Right lobe of liver (tissue), 6 donors: ENCODE measurements at regions not wholly inside any gene's neighbourhood (a gene's known extent, or its start where the extent isn't known, plus 50 kb on each side); places are given as distances from the start of the nearest gene placed in this dataset.

Experiments
- ATAC-seq, 4 donors: fragments of 200-7000 bp; cut with Tn5 transposase; one replicate each; pipeline ENCODE4 v1.9.1; 2020; ENCODE audit warnings: mild to moderate bottlenecking in 4 of 4, moderate library complexity in 4 of 4
- DNase-seq, 3 donors: peaks; one replicate each; pipeline ENCODE4 v3.0.0-alpha.2; 2020
- H3K27ac ChIP-seq, 3 donors: fragments of 200-600 bp; one replicate each; pipeline ENCODE4 v1.8.0; 2022
- H3K27me3 ChIP-seq, 2 donors: fragments of 200-600 bp; one replicate each; pipeline ENCODE4 v1.8.0; 2022
- H3K36me3 ChIP-seq, 4 donors: fragments of 200-600 bp; sonication (generic) in 1 of 4; one replicate each; pipeline versions ENCODE4 v1.5.1 to v1.8.0; 2017 to 2022; ENCODE audit warnings: control low read depth in 1 of 4
- H3K4me1 ChIP-seq, 4 donors: fragments of 200-600 bp; sonication (generic) in 1 of 4; one replicate each; pipeline versions ENCODE4 v1.5.1 to v1.8.0; 2017 to 2022; ENCODE audit warnings: control low read depth in 1 of 4
- H3K4me3 ChIP-seq, 3 donors: fragments of 200-600 bp; one replicate each; pipeline ENCODE4 v1.8.0; 2022
- H3K9me3 ChIP-seq, 4 donors: fragments of 200-600 bp; sonication (generic) in 1 of 4; one replicate each; pipeline versions ENCODE4 v1.5.1 to v1.8.0; 2017 to 2022; ENCODE audit warnings: control low read depth in 1 of 4
- POLR2A ChIP-seq: fragments of 450-650 bp; IDR thresholded peaks from one replicate; pipeline ENCODE4 v1.6.1; 2017; ENCODE audit warnings: antibody characterized with exemption, mild to moderate bottlenecking
- WGBS: methylation state at CpG from one replicate; pipeline ENCODE4 v1.1.6; 2018; ENCODE audit warnings: low coverage, low lambda C conversion rate; ENCODE audit not compliant: insufficient coverage; ENCODE audit errors: missing lambda C conversion rate; 5-methylcytosine and 5-hydroxymethylcytosine counted together
- intact Hi-C, 2 donors: fragments of 100-400 bp; cut with DNase I; formaldehyde crosslinking; loops; one replicate each; pipeline versions ENCODE4 v1.11.2 to v1.14.1; 2022
- TF ChIP-seq, protein P1 (sequence below), 4 donors: fragments of 200-600 bp in 3 of 4; fragments of 450-650 bp in 1 of 4; IDR thresholded peaks; one replicate each; pipeline versions ENCODE4 v1.5.1 to v1.8.0; 2016 to 2022; ENCODE audit warnings: antibody characterized with exemption in 4 of 4, mild to moderate bottlenecking in 2 of 4
- donor health status: DM: no; HTN: yes; CAD: no.
- donor health status: DM: no; HTN: no; CAD: no.
- donor health status: DM: no; HTN: no; CAD: no.
- donor health status: DM: no; HTN: yes; CAD: no.
- donor health status: DM: no; HTN: yes; CAD: no.

DNA sequence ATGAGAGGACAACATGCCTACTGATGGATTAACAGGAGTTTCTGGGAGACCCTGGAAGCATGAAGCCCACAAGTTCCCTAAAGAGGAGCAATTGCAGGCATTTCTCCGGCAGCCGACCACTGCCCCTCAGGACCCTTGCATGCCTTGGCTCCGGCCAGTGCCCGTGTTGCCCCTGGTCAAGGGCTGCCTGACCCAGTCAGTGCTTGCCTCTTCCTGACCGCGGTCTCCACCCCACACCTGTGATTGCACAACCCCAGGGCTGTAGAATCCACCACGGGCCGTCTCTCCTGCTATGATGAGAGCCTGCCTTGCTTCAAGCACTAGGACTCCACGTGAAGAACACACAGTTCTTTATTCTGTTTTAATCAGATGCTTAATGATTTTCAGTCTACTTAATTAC lies 127.5 kb downstream of the GLI2 start:
- 19% methylated on average over 3 of the region's 9 CpGs for WGBS

DNA sequence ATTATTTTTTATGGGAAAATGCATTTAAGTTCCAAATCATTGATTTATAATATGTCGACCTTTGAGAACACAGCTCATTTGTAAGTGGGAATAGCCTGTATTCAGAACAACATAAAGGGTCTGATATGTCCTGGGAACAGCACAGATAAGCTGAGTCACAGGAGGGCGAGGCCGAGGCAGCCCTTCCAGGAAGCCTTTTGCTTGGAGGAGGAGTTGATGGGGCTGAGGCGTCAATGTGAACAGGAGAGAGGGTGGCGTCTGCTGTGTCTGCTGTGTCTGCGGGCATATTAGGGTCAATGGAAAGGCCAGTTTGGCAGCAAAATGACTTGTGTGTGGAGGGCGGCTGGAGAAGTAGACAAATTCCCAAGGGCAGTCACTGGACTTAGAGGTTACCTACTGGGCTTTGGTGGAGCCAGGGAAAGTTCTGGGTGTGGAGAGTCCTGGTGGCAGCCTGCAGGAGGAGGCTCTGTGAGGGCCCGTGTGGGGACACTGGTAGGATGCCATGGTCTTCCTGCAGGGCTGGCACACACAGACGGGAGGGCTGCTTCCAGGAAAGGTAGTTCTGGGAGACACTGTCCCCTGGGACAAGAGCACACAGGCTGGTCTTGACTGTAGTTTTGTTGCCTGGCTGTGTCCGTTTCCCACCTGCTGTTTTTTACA lies 128.1 kb downstream of the GLI2 start:
- no peak for ATAC-seq
- intact Hi-C loops, result no loop called here

More for the DNA sequence above, 127.5 kb downstream of the GLI2 start:
- ATAC-seq (no peak), DNase-seq (peak in 1 of 3 donors; percentile 12)
- Histone ChIP-seq H3K9me3 (no peaks in the 10 kb centered on the region), H3K27ac (no peak overlapping the region), H3K4me3 (no peak overlapping the region), H3K36me3 (no peaks in the 10 kb centered on the region), H3K4me1 (peaks cover 0 to 6% (median 0%) of the 10 kb centered on the region in 4 donors), H3K27me3 (no peaks in the 10 kb centered on the region)
- intact Hi-C loops, result no loop called here
- no peak for TF ChIP-seq POLR2A
- TF ChIP-seq, protein P1, sequence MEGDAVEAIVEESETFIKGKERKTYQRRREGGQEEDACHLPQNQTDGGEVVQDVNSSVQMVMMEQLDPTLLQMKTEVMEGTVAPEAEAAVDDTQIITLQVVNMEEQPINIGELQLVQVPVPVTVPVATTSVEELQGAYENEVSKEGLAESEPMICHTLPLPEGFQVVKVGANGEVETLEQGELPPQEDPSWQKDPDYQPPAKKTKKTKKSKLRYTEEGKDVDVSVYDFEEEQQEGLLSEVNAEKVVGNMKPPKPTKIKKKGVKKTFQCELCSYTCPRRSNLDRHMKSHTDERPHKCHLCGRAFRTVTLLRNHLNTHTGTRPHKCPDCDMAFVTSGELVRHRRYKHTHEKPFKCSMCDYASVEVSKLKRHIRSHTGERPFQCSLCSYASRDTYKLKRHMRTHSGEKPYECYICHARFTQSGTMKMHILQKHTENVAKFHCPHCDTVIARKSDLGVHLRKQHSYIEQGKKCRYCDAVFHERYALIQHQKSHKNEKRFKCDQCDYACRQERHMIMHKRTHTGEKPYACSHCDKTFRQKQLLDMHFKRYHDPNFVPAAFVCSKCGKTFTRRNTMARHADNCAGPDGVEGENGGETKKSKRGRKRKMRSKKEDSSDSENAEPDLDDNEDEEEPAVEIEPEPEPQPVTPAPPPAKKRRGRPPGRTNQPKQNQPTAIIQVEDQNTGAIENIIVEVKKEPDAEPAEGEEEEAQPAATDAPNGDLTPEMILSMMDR (IDR thresholded peaks at IDR 0.05), result no peak

DNA sequence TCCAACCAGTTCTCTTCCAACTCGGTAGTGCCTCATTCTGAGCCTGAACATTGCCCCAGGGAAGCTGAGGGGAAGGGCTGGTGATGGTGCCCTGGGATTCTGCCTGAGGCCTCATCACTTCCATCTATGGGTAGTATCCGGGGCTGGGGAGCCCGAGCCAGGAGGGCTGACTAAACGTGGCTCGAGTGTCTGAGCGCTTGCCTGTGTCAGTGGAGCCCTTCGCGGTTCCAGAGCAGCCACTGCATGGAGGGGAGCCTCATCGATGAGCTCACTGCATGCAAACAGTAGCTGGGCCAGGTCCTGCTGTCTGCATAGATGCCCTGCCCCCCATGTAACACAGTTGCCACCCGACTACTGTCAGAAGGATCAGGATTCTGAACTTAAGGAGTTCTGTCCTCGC lies 129.3 kb downstream of the GLI2 start:
- H3K4me3 ChIP-seq, result no peak overlapping the region
- no peaks in the 10 kb centered on the region for H3K9me3 ChIP-seq
- H3K27ac ChIP-seq, result no peak overlapping the region
- intact Hi-C loops, result no loop called here
- ATAC-seq (no peak), DNase-seq (peak in 2 of 3 donors; percentile 5 to 33)
- H3K27me3 ChIP-seq, result no peaks in the 10 kb centered on the region
- no peaks in the 10 kb centered on the region for H3K36me3 ChIP-seq
- H3K4me1 ChIP-seq, result peaks cover 0 to 6% (median 0%) of the 10 kb centered on the region in 4 donors
- TF ChIP-seq, protein P1 (IDR thresholded peaks at IDR 0.05), result no peak
- TF ChIP-seq POLR2A, result no peak
- WGBS, result no CpG with 5 or more reads among the region's 11 CpGs

More for the DNA sequence above, 128.1 kb downstream of the GLI2 start:
- DNase-seq, result peak in 1 of 3 donors; percentile 11
- Histone ChIP-seq H3K36me3 (no peaks in the 10 kb centered on the region), H3K4me3 (no peak overlapping the region), H3K9me3 (no peaks in the 10 kb centered on the region), H3K27me3 (no peaks in the 10 kb centered on the region), H3K4me1 (peaks cover 0 to 6% (median 0%) of the 10 kb centered on the region in 4 donors), H3K27ac (no peak overlapping the region)
- TF ChIP-seq, protein P1 (IDR thresholded peaks at IDR 0.05), result no peak
- no peak for TF ChIP-seq POLR2A
- 68% methylated on average over 8 of the region's 10 CpGs for WGBS

DNA sequence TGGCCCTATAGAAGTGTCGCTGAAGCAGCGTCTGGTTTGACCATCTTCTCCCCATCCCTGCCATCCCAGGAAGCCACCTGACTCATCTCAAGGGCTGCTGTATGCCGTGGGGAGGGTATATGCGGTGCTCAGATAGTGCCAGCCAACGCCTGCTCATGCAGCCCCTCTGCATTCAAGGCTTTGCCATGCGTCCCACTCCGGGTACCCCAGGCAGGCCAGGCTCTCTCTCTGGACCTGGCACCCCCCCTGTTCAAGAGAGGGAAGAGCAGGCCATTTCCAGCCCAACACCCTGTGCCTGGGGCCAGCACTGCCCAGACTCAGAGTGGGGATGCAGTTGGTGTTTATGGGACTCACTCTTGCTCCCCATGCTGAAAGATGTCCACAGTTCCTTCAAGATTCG lies 130.0 kb downstream of the GLI2 start:
- peak in 1 of 3 donors; percentile 3 for DNase-seq
- intact Hi-C loops, result no loop called here
- Histone ChIP-seq H3K9me3 (no peaks in the 10 kb centered on the region), H3K36me3 (no peaks in the 10 kb centered on the region), H3K27me3 (no peaks in the 10 kb centered on the region), H3K27ac (no peak overlapping the region), H3K4me3 (no peak overlapping the region), H3K4me1 (peaks cover 0 to 6% (median 0%) of the 10 kb centered on the region in 4 donors)
- ATAC-seq, result no peak
- no CpG with 5 or more reads among the region's 8 CpGs for WGBS
- TF ChIP-seq, protein P1 (IDR thresholded peaks at IDR 0.05), result no peak
- TF ChIP-seq POLR2A, result no peak
